Thyroid gland (tissue), 4 donors: ENCODE measurements at regions not wholly inside any gene's neighbourhood (a gene's known extent, or its start where the extent isn't known, plus 50 kb on each side); places are given as distances from the start of the nearest gene placed in this dataset.

ENCODE experiments used
- POLR2A ChIP-seq, 2 donors: fragments of 450-650 bp; IDR thresholded peaks; one replicate each; pipeline ENCODE4 v1.6.1; 2017; ENCODE audit warnings: antibody characterized with exemption in 2 of 2, mild to moderate bottlenecking in 2 of 2, moderate library complexity in 1 of 2
- TF ChIP-seq, protein P1 (sequence below), 6 experiments: fragments of 200-600 bp in 3 of 6; fragments of 450-650 bp in 3 of 6; sonication (generic) in 3 of 6; IDR thresholded peaks; one replicate each; pipeline ENCODE4 v1.5.1; 2016 to 2019; ENCODE audit warnings: antibody characterized with exemption in 6 of 6, mild to moderate bottlenecking in 2 of 6, inconsistent platforms in 1 of 6, moderate library complexity in 1 of 6

GRCh38 chr1:239939602-239940001 lies 152.1 kb upstream of the FMN2 start:
- TF ChIP-seq, protein P1, sequence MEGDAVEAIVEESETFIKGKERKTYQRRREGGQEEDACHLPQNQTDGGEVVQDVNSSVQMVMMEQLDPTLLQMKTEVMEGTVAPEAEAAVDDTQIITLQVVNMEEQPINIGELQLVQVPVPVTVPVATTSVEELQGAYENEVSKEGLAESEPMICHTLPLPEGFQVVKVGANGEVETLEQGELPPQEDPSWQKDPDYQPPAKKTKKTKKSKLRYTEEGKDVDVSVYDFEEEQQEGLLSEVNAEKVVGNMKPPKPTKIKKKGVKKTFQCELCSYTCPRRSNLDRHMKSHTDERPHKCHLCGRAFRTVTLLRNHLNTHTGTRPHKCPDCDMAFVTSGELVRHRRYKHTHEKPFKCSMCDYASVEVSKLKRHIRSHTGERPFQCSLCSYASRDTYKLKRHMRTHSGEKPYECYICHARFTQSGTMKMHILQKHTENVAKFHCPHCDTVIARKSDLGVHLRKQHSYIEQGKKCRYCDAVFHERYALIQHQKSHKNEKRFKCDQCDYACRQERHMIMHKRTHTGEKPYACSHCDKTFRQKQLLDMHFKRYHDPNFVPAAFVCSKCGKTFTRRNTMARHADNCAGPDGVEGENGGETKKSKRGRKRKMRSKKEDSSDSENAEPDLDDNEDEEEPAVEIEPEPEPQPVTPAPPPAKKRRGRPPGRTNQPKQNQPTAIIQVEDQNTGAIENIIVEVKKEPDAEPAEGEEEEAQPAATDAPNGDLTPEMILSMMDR (IDR thresholded peaks at IDR 0.05): no peak
- no peak for TF ChIP-seq POLR2A (IDR thresholded peaks at IDR 0.05)
